ENCODE measurements at regions not wholly inside any gene's neighbourhood (a gene's known extent, or its start where the extent isn't known, plus 50 kb on each side); places are given as distances from the start of the nearest gene placed in this dataset.
"Not testable (repeated sequence)": the region's sequence is repeated elsewhere in the genome, so short reads cannot be mapped to it uniquely, and the experiment has no call there.

DNA sequence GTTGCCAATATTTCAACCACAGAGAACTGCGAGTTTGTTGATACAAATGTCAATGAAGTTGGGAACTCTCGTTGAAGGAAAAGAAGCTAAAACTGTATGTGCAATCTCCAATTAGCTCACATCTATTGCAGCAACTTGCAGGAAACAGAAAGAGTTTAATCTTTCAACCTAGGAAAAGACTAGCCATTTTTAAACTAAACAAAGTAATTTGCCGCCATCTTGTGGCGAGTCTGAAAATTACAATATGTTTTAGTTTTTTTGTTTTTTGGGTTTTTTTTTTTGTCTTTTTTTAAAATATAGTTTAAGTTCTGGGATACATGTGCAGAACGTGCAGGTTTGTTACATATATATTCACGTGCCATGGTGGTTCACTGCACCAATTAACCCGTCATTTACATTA lies 131.2 kb upstream of the FOXG1 start:
- no peak for TF ChIP-seq CTCF (IDR thresholded peaks at IDR 0.05; ENCODE audit: control extremely low read depth, extremely low read depth)
- no peaks in the 10 kb centered on the region for H3K36me3 ChIP-seq (ENCODE audit: control insufficient read depth in 4 of 4, insufficient read depth in 4 of 4, low read length in 4 of 4)
- peaks cover 0 to 5% (median 0%) of the 10 kb centered on the region in 4 donors for H3K9me3 ChIP-seq (ENCODE audit: control insufficient read depth in 4 of 4, insufficient read depth in 3 of 4, low read length in 3 of 4)
- no peak overlapping the region for H3K9ac ChIP-seq (ENCODE audit: insufficient read depth in 1 of 2, low read length in 2 of 2)
- H3K27ac ChIP-seq (ENCODE audit: low read depth in 1 of 2, low read length in 1 of 2): no peak overlapping the region
- no peak overlapping the region for H3K4me3 ChIP-seq
- 2 to 3% methylated on average over 7 of the region's 7 CpGs for WGBS, 2 donors
- DNase-seq: peak in 2 of 3 donors; percentile 42 to 56
- no peaks in the 10 kb centered on the region for H3K4me1 ChIP-seq (ENCODE audit: control insufficient read depth in 5 of 5, insufficient read depth in 5 of 5, low read length in 5 of 5)
- no peaks in the 10 kb centered on the region for H3K27me3 ChIP-seq (ENCODE audit: control insufficient read depth in 3 of 3, insufficient read depth in 3 of 3, low read length in 2 of 3)
- ATAC-seq (ENCODE audit: insufficient read depth, low FRiP score): no peak

DNA sequence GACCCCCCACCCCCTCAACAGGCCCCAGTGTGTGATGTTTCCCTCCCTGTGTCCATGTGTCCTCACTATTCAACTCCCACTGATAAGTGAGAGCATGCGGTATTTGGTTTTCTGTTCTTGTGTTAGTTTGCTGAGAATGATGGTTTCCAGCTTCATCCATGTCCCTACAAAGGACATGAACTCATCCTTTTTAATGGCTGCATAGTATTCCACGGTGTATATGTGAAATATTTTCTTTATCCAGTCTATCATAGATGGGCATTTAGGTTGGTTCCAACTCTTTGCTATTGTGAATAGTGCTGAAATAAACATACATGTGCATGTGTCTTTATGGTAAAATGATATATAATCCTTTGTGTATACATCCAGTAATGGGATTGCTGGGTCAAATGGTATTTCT lies 130.8 kb upstream of the FOXG1 start:
- H3K4me1 ChIP-seq (ENCODE audit: control insufficient read depth in 5 of 5, insufficient read depth in 5 of 5, low read length in 5 of 5); ATAC-seq (ENCODE audit: insufficient read depth, low FRiP score); H3K9me3 ChIP-seq (ENCODE audit: control insufficient read depth in 4 of 4, insufficient read depth in 3 of 4, low read length in 3 of 4); H3K36me3 ChIP-seq (ENCODE audit: control insufficient read depth in 4 of 4, insufficient read depth in 4 of 4, low read length in 4 of 4); H3K9ac ChIP-seq (ENCODE audit: insufficient read depth in 1 of 2, low read length in 2 of 2); H3K4me3 ChIP-seq; H3K27me3 ChIP-seq (ENCODE audit: control insufficient read depth in 3 of 3, insufficient read depth in 3 of 3, low read length in 2 of 3); H3K27ac ChIP-seq (ENCODE audit: low read depth in 1 of 2, low read length in 1 of 2); DNase-seq: not testable (repeated sequence)
- WGBS, 2 donors: 57 to 60% methylated on average over 2 of the region's 2 CpGs

DNA sequence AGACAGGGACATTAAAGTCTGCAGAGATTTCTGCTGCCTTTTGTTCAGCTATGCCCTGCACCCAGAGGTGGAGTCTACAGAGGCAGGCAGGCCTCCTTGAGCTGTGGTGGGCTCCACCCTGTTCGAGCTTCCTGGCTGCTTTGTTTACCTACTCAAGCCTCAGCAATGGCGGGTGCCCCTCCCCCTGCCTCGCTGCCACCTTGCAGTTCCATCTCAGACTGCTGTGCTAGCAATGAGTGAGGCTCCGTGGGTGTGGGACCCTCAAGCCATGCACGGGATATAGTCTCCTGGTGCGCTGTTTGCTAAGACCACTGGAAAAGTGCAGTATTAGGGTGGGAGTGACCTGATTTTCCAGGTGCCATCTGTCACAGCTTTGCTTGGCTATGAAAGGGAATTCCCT lies 125.4 kb upstream of the FOXG1 start:
- not testable (repeated sequence) for H3K4me3 ChIP-seq; DNase-seq; H3K4me1 ChIP-seq (ENCODE audit: control insufficient read depth in 5 of 5, insufficient read depth in 5 of 5, low read length in 5 of 5); H3K27ac ChIP-seq (ENCODE audit: low read depth in 1 of 2, low read length in 1 of 2); H3K36me3 ChIP-seq (ENCODE audit: control insufficient read depth in 4 of 4, insufficient read depth in 4 of 4, low read length in 4 of 4); ATAC-seq (ENCODE audit: insufficient read depth, low FRiP score); H3K9me3 ChIP-seq (ENCODE audit: control insufficient read depth in 4 of 4, insufficient read depth in 3 of 4, low read length in 3 of 4); H3K27me3 ChIP-seq (ENCODE audit: control insufficient read depth in 3 of 3, insufficient read depth in 3 of 3, low read length in 2 of 3); H3K9ac ChIP-seq (ENCODE audit: insufficient read depth in 1 of 2, low read length in 2 of 2)
- WGBS, 2 donors: 82 to 88% methylated on average over 6 of the region's 6 CpGs

DNA sequence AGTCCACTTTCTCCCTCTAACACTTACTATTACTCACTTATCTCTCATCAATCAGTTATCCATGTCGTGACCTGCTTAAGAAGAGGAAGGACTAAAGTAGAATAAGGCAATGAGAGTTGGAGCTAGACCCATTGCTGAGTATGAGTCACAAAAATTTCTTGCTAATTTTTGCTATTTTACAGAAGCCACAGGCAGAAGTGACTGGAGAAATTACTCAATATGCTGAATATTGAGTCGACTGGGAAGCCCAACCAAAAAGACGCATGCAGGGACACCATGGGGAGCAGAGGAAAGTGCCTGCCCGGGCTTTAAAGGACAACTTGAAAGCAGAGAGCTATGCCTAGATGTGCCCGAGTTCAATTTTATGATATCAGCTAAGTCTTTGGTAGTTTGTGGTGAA lies 115.4 kb upstream of the FOXG1 start:
- WGBS, 2 donors: 77 to 78% methylated on average over 5 of the region's 5 CpGs
- TF ChIP-seq CTCF (IDR thresholded peaks at IDR 0.05; ENCODE audit: control extremely low read depth, extremely low read depth): no peak

DNA sequence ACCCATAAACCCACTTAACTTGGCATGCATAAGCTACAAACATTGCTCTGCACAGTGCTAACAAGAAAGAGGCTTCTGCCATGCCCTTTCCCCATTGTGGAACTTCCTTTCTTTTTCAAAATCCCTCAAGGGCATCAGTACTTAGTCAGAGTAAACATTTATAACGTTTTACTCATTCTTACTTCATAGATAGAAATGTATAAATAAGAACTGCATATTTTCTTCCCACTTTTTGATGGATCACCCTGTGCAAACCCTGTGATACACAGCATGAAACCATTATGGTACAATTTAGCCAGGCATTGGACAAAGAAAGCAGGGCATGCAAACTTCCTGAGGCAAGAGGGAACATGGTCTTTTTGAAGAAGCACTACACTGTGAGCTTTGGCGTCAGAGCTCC lies 113.8 kb upstream of the FOXG1 start:
- no peak for TF ChIP-seq CTCF (IDR thresholded peaks at IDR 0.05; ENCODE audit: control extremely low read depth, extremely low read depth)
- WGBS, 2 donors: 28 to 47% methylated on average over 2 of the region's 2 CpGs
- Histone ChIP-seq H3K27me3 (ENCODE audit: control insufficient read depth in 3 of 3, insufficient read depth in 3 of 3, low read length in 2 of 3) (no peaks in the 10 kb centered on the region), H3K9me3 (ENCODE audit: control insufficient read depth in 4 of 4, insufficient read depth in 3 of 4, low read length in 3 of 4) (no peaks in the 10 kb centered on the region), H3K9ac (ENCODE audit: insufficient read depth in 1 of 2, low read length in 2 of 2) (no peak overlapping the region), H3K36me3 (ENCODE audit: control insufficient read depth in 4 of 4, insufficient read depth in 4 of 4, low read length in 4 of 4) (no peaks in the 10 kb centered on the region), H3K27ac (ENCODE audit: low read depth in 1 of 2, low read length in 1 of 2) (no peak overlapping the region), H3K4me3 (no peak overlapping the region), H3K4me1 (ENCODE audit: control insufficient read depth in 5 of 5, insufficient read depth in 5 of 5, low read length in 5 of 5) (no peaks in the 10 kb centered on the region)
- DNase-seq (no peak), ATAC-seq (ENCODE audit: insufficient read depth, low FRiP score) (no peak)

More for the DNA sequence above, 115.4 kb upstream of the FOXG1 start:
- Histone ChIP-seq H3K36me3 (ENCODE audit: control insufficient read depth in 4 of 4, insufficient read depth in 4 of 4, low read length in 4 of 4) (no peaks in the 10 kb centered on the region), H3K27ac (ENCODE audit: low read depth in 1 of 2, low read length in 1 of 2) (no peak overlapping the region), H3K9me3 (ENCODE audit: control insufficient read depth in 4 of 4, insufficient read depth in 3 of 4, low read length in 3 of 4) (no peaks in the 10 kb centered on the region), H3K27me3 (ENCODE audit: control insufficient read depth in 3 of 3, insufficient read depth in 3 of 3, low read length in 2 of 3) (no peaks in the 10 kb centered on the region), H3K4me3 (no peak overlapping the region), H3K9ac (ENCODE audit: insufficient read depth in 1 of 2, low read length in 2 of 2) (no peak overlapping the region), H3K4me1 (ENCODE audit: control insufficient read depth in 5 of 5, insufficient read depth in 5 of 5, low read length in 5 of 5) (no peaks in the 10 kb centered on the region)
- DNase-seq (no peak), ATAC-seq (ENCODE audit: insufficient read depth, low FRiP score) (no peak)

All from lung (tissue), 11 donors.